GM04503 (cell line): ENCODE measurements at regions not wholly inside any gene's neighbourhood (a gene's known extent, or its start where the extent isn't known, plus 50 kb on each side); places are given as distances from the start of the nearest gene placed in this dataset.
"Not testable (repeated sequence)": the region's sequence is repeated elsewhere in the genome, so short reads cannot be mapped to it uniquely, and the experiment has no call there.

ENCODE experiments used
- DNase-seq: peaks from one replicate; pipeline ENCODE4 v3.0.0-alpha.2; 2012; ENCODE audit warnings: low read depth

- no peak for DNase-seq
Observed at GRCh38 chr12:66733321-66733720, 54.4 kb upstream of the GRIP1 start.

- no peak for DNase-seq
Observed at GRCh38 chr12:66733839-66734238, 55.0 kb upstream of the GRIP1 start.

GRCh38 chr12:66735275-66735674 lies 56.4 kb upstream of the GRIP1 start:
- DNase-seq = no peak

DNA sequence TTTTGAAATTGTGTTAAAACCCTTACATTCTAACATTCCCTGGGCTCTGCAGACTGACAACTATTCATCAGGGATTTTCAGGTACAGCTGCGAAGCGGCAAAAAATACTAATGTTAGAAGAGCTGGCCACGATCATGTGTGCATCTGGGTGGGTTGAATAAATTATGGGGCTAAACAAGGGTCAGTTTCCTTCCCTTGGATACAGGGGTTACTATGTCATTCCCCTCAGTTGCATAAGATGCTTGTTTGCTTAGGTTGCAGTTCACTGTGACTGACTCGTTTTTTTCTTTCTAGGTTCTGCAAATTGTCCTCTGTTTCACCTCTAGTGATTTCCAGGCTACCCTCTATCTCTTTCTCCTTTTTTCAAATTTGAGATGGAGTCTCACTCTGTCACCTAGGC lies 58.1 kb upstream of the GRIP1 start:
- DNase-seq = no peak

- no peak for DNase-seq
Observed at GRCh38 chr12:66739266-66739665, 60.4 kb upstream of the GRIP1 start.

- no peak for DNase-seq
Observed at GRCh38 chr12:66739940-66740651, 61.2 kb upstream of the GRIP1 start.

DNA sequence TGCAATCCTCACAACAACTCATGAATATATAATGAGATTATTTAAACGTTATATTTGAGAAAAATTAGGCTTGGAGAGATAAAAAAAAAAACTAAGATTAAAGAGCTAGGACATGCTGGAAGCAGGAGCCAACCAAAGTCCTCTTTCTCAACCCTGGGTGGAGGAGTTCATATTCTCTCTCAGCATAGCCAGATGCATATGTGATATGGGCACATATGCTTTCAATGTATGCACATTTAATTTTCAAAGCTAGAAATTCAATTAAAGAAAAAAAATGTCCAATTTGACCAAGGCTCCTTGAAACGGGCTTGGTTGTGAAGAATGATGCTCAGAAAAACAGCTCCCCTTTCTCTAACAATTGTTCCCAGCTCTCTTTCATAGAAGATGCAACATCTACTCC lies 61.9 kb upstream of the GRIP1 start:
- no peak for DNase-seq

- DNase-seq = no peak
Observed at GRCh38 chr12:66741919-66742318, 63.0 kb upstream of the GRIP1 start.

GRCh38 chr12:66742508-66743367 lies 63.9 kb upstream of the GRIP1 start:
- no peak for DNase-seq

DNA sequence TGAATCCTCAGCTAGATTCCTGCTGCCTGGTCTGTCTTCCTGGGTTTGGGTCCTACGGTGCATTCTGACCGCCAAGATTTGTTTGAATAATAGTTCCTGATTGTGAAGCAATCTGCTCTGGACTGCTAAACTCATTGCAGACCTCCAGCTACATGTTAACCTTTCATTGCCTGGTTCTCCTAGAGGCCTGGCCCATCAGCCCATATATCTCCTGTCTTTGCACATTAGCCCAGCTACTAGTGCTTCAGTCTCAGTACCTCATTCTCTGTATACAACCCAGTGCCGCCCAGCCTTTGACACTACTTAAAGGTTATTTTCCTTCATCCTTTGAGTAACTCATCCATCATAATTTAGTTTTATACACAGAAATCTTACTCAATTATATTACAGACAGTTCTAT lies 65.6 kb upstream of the GRIP1 start:
- no peak for DNase-seq

- no peak for DNase-seq
Observed at GRCh38 chr12:66744956-66745383, 66.1 kb upstream of the GRIP1 start.

- no peak for DNase-seq
Observed at GRCh38 chr12:66746489-66747201, 67.8 kb upstream of the GRIP1 start.

DNA sequence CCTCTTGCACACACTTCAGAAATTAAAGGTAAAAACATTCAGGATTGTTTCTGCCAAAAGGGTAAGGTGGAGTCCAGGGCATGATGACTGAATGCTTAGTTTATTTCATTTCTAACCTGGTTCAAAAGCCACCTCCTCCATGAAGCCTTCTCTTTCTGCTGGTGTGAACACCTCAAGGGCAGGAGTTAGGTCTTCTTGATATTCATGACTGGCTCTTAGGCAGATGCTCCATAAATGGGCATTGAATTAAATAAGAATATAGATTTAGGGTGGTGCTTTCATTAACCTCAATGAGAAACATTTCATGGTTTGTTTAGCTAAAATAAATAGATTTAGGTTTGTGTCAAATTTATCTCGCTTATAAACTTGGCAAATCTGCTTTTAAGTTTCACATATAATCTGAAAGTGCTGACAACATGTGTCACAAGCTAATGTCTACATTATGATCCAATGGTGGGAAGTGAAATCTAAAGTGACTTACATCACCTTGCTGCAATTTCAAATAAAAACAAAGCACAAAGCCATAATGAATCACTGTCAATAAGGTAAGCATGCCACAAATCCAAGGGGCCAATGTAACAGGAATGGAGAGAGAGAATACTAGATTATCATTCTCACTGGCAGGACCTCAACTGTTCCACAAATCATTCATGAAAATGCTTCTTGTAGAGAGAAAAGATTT lies 72.7 kb upstream of the GRIP1 start:
- DNase-seq = no peak

DNA sequence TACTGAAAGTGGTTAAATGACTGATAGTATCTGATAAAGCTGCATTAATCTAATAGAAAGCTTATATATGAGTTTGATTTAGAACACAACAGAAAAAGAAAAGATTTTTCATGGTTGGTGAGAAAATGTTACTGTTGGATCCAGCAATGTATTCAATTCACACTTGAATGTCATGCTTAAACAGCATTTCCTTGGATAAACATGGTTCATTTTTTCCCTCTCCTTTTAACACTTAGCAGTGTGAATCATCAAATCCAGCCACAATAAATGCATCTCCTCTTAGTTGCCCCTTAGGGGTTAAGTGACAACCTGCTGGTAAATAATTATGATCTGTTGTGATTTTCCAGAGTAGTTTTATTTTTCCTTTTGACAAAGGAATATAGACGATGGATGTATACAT lies 74.9 kb upstream of the GRIP1 start:
- DNase-seq = no peak

DNA sequence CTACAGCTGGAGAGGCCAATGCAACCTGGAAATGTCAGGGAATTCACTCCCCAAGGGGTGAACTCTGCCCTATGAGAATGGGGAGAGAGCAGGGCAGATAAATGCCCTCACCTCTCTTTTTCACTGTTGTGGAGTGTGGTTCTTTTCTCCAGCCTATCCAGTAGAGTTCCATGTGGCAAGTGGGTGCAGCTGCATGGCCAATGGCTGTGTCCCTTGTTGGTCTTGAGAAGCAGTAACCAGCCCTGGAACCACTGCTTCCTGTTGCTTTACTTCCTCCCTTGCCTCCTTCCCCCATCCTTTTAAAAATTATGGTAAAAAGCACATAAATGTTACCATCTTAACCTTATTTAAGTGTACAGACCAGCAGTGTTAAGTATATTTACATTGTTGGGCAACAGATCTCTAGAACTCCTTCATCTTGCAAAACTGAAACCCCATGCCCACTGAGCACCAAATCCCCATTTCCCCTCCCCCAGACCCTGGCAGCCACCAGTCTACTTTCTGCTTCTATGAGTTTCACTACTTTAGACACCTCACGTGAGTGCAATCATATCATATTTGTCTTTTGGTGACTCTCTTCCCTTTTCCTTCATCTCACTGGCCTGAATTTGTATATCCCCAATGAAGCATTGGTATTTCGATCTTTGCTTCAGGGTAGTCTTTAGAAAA lies 77.0 kb upstream of the GRIP1 start:
- DNase-seq = no peak

GRCh38 chr12:66756631-66757030 lies 77.8 kb upstream of the GRIP1 start:
- DNase-seq = no peak

GRCh38 chr12:66760122-66760521 lies 81.2 kb upstream of the GRIP1 start:
- not testable (repeated sequence) for DNase-seq

- DNase-seq = no peak
Observed at GRCh38 chr12:66763467-66763866, 84.6 kb upstream of the GRIP1 start.

DNA sequence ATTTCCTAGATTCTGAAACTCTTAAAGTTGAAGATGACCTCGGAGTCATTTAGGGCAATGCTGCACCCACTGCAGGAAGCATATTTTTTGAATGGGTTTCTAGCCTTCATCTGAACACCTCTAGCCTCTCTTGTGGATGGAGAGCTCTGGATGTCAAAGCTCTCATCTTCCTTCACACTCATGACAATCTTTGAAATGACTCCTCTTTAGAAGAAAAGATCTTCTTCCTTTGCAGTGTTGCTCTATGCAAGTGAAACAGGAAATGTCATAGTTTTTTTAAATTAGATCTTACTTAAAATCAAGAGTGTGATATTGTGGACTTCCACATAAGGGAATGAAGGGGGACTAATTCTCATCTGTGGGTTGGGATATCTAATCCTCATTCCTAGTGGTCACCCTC lies 86.3 kb upstream of the GRIP1 start:
- no peak for DNase-seq

GRCh38 chr12:66767536-66767935 lies 88.7 kb upstream of the GRIP1 start:
- DNase-seq = no peak

- no peak for DNase-seq
Observed at GRCh38 chr12:66768293-66768692, 89.4 kb upstream of the GRIP1 start.

- DNase-seq = no peak
Observed at GRCh38 chr12:66774929-66775328, 96.1 kb upstream of the GRIP1 start.
